Naive thymus-derived CD4-positive, alpha-beta T cell (primary cell): ENCODE measurements at regions not wholly inside any gene's neighbourhood (a gene's known extent, or its start where the extent isn't known, plus 50 kb on each side); places are given as distances from the start of the nearest gene placed in this dataset.

Source experiments
- ATAC-seq: fragments of 150-1000 bp; cut with Tn5 transposase; 2 replicates; pipeline ENCODE4 v1.10.0; 2021; ENCODE audit warnings: mild to moderate bottlenecking, moderate library complexity
- CTCF ChIA-PET: fragments of 350-600 bp; sonication (Branson Sonifier 250); formaldehyde crosslinking; loops from one replicate; lab custom pipeline; 2021; ENCODE audit warnings: antibody characterized with exemption; lab: Charles Lee
- POLR2A ChIA-PET: fragments of 350-600 bp; sonication (Branson Sonifier 250); formaldehyde crosslinking; loops from one replicate; lab custom pipeline; 2021; ENCODE audit warnings: antibody characterized with exemption, inconsistent platforms; lab: Charles Lee
- DNase-seq, 9 donors: peaks; one replicate each; pipeline versions ENCODE4 v3.0.0 to v3.0.0-alpha.2; 2020 to 2022; ENCODE audit warnings: mixed read lengths in 1 of 9
- H3K27ac ChIP-seq: one replicate; pipeline ENCODE4 v1.7.0; 2013; ENCODE audit warnings: mild to moderate bottlenecking, low read depth, low read length, moderate library complexity
- H3K27me3 ChIP-seq, 2 donors: one replicate each; pipeline ENCODE4 v1.7.0; 2013; ENCODE audit warnings: low read length in 2 of 2, mild to moderate bottlenecking in 2 of 2, moderate library complexity in 2 of 2; ENCODE audit not compliant: control insufficient read depth in 2 of 2, insufficient read depth in 2 of 2
- H3K36me3 ChIP-seq, 3 experiments: 1 replicate in 2 of 3; 2 replicates in 1 of 3; pipeline ENCODE4 v1.7.0; 2013; ENCODE audit warnings: low read length in 3 of 3, mild to moderate bottlenecking in 3 of 3, moderate library complexity in 1 of 3; ENCODE audit not compliant: insufficient read depth in 3 of 3, control insufficient read depth in 2 of 3
- H3K4me1 ChIP-seq, 2 donors: one replicate each; pipeline ENCODE4 v1.7.0; 2013; ENCODE audit warnings: low read length in 2 of 2, mild to moderate bottlenecking in 2 of 2, moderate library complexity in 1 of 2; ENCODE audit not compliant: control insufficient read depth in 2 of 2, insufficient read depth in 2 of 2
- H3K4me3 ChIP-seq: 2 replicates; pipeline ENCODE4 v1.7.0; 2013; ENCODE audit warnings: mild to moderate bottlenecking, low read length
- H3K9me3 ChIP-seq, 3 experiments: 1 replicate in 2 of 3; 2 replicates in 1 of 3; pipeline ENCODE4 v1.7.0; 2013; ENCODE audit warnings: low read length in 3 of 3; ENCODE audit not compliant: control insufficient read depth in 2 of 3
- H3K27ac Mint-ChIP-seq, 9 donors: one replicate each; pipeline ENCODE4 v1.8.0; 2020 to 2022; ENCODE audit warnings: mixed read lengths in 9 of 9, mild to moderate bottlenecking in 8 of 9, moderate library complexity in 5 of 9, inconsistent platforms in 2 of 9
- H3K27me3 Mint-ChIP-seq, 5 donors: one replicate each; pipeline ENCODE4 v1.8.0; 2021 to 2022; ENCODE audit warnings: mixed read lengths in 5 of 5, mild to moderate bottlenecking in 1 of 5
- H3K36me3 Mint-ChIP-seq, 5 donors: one replicate each; pipeline ENCODE4 v1.8.0; 2020 to 2022; ENCODE audit warnings: mixed read lengths in 5 of 5, mild to moderate bottlenecking in 3 of 5, inconsistent platforms in 1 of 5
- H3K4me1 Mint-ChIP-seq, 7 donors: one replicate each; pipeline ENCODE4 v1.8.0; 2020 to 2022; ENCODE audit warnings: mixed read lengths in 7 of 7, mild to moderate bottlenecking in 3 of 7, inconsistent platforms in 1 of 7
- H3K4me3 Mint-ChIP-seq, 10 donors: one replicate each; pipeline ENCODE4 v1.8.0; 2020 to 2022; ENCODE audit warnings: mild to moderate bottlenecking in 10 of 10, mixed read lengths in 10 of 10, moderate library complexity in 6 of 10, inconsistent platforms in 2 of 10
- H3K9me3 Mint-ChIP-seq, 11 donors: one replicate each; pipeline ENCODE4 v1.8.0; 2020 to 2022; ENCODE audit warnings: mixed read lengths in 11 of 11, mild to moderate bottlenecking in 4 of 11, inconsistent platforms in 1 of 11, moderate library complexity in 1 of 11
- intact Hi-C, 2 donors: fragments of 100-400 bp; cut with micrococcal nuclease; formaldehyde crosslinking; loops; one replicate each; pipeline ENCODE4 v1.15.1; 2023

DNA sequence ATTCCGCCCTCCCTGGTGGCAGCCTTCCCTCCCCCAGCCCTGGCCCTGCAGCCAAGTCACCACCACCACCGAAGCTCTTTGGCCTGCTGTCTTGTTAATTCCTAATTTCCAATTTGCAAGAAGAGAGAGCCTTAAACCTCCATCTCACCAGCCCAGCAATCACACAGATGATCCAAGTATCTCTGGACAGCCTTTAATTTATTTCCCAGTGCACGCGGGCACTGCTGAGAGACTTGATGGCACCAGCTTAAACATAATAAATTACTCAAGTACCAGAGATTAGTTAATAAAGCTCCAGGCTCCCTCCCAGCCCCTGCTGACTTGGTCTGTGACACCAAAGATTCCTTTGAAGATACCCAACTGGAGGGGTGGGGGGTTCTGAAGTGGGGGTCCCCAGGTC, 494.7 kb downstream of the BUD13 start:
- CTCF ChIA-PET: no interaction called here
- POLR2A ChIA-PET: no interaction called here
- no peak overlapping the region for H3K4me3 Mint-ChIP-seq

DNA sequence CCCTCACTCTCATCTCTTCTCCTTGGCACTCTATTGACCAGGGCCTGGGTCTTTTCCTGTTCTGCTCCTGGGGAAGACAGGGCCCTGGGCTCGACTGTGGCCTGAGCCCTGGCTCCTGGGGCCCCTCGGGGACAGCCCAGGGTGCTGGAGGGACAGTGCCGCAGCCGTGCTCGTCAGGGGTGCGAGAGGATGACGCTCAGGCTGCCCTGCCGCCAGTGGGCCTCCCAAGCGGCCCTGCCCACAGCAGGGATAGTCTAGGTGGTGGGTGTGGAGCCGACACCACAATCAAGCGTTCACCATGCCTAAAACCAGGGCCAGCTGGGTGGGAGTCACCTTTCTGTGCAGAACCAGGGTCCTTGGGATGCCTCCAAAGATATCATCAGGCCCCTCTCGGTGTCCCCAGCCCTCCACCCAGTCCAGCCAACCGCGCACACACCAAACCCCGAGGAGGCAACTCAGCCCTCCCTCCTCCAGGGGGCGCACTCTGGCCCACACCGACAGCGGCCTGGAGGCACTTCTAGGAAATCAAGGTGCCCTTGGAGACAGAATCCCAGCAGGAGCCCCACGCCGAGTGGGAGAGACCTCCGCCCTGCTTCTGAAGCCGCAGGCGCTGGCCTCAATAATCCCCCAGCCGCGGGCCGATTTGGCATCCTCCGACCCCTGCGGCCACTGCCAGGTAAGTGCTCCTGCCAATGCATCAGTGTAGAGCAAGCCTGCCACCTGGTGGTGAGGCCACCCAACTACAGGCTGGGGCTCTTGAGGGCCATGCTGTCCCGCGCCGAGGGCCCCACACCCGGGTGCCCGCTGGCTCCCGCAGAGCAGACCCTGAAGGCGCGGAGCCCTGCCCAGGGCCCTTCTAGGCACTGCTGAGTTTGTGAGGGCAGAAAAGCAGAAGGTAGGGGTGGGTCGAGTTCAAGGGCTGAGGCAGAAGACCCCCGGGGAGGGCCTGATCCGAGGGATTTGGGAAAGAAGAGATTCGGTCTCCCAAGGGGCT, 496.4 kb downstream of the BUD13 start:
- peak overlapping the region in 4 of 10 donors; percentile 8 to 30 (median 20) for H3K4me3 Mint-ChIP-seq
- CTCF ChIA-PET: interaction anchor here (0.6 kb wide), 1 partner anchor 227 kb away, joined by 6 read pairs; no protein-coding TSS in a partner anchor
- peaks cover 0 to 3% (median 0%) of the 10 kb centered on the region in 7 donors for H3K4me1 Mint-ChIP-seq
- DNase-seq (peak; percentile 33 to 78 (median 51)), ATAC-seq (peak; percentile 68)
- Histone ChIP-seq H3K4me3 (no peak overlapping the region), H3K27me3 (no peaks in the 10 kb centered on the region), H3K9me3 (no peaks in the 10 kb centered on the region), H3K27ac (no peak overlapping the region), H3K36me3 (no peaks in the 10 kb centered on the region), H3K4me1 (no peaks in the 10 kb centered on the region)
- H3K36me3 Mint-ChIP-seq: no peaks in the 10 kb centered on the region
- H3K27me3 Mint-ChIP-seq: peaks cover 0 to 26% (median 15%) of the 10 kb centered on the region in 5 donors
- POLR2A ChIA-PET: no interaction called here
- no peak overlapping the region for H3K27ac Mint-ChIP-seq
- intact Hi-C loops: loop anchor here in 1 of 2 donors (1.0 kb wide), 1 partner anchor 952 kb away; no protein-coding TSS in a partner anchor
- peaks cover 0 to 2% (median 0%) of the 10 kb centered on the region in 11 donors for H3K9me3 Mint-ChIP-seq

More for the DNA sequence above, 494.7 kb downstream of the BUD13 start:
- Mint-ChIP-seq H3K4me1 (peaks cover 0 to 3% (median 0%) of the 10 kb centered on the region in 7 donors), H3K27me3 (peaks cover 0 to 26% (median 15%) of the 10 kb centered on the region in 5 donors), H3K36me3 (no peaks in the 10 kb centered on the region), H3K27ac (no peak overlapping the region), H3K9me3 (peaks cover 0 to 2% (median 0%) of the 10 kb centered on the region in 11 donors)
- Histone ChIP-seq H3K27me3 (no peaks in the 10 kb centered on the region), H3K27ac (no peak overlapping the region), H3K4me1 (no peaks in the 10 kb centered on the region), H3K36me3 (no peaks in the 10 kb centered on the region), H3K9me3 (no peaks in the 10 kb centered on the region), H3K4me3 (no peak overlapping the region)
- ATAC-seq (no peak), DNase-seq (no peak)
- intact Hi-C loops: no loop called here

DNA sequence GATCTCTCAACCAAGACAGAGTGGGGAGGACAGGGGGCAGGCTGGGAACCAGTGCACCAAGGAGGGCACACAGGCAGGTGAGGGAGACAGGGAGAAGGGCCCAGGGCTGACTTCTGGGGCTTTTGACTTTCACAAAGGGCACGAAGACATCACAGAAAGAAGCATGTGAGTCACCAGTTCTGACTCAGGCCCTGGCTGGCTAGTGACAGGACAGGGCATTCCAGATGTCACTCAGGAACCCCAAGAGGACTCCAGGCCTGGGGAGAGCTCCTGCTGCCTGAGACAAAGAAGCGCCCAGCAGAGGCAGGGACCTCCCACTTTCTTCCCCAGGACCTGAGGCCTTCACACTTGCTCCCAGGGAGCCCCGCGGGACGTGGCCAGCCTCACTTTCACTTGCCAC, 497.2 kb downstream of the BUD13 start:
- H3K4me1 Mint-ChIP-seq: peaks cover 0 to 3% (median 0%) of the 10 kb centered on the region in 7 donors
- H3K4me3 ChIP-seq: no peak overlapping the region
- H3K4me3 Mint-ChIP-seq: no peak overlapping the region
- DNase-seq (no peak), ATAC-seq (no peak)
- H3K9me3 Mint-ChIP-seq: peaks cover 0 to 2% (median 0%) of the 10 kb centered on the region in 11 donors
- no peaks in the 10 kb centered on the region for H3K36me3 ChIP-seq
- H3K36me3 Mint-ChIP-seq: no peaks in the 10 kb centered on the region
- H3K9me3 ChIP-seq: no peaks in the 10 kb centered on the region
- H3K4me1 ChIP-seq: no peaks in the 10 kb centered on the region
- POLR2A ChIA-PET: no interaction called here
- H3K27me3 ChIP-seq: no peaks in the 10 kb centered on the region
- H3K27ac ChIP-seq: no peak overlapping the region
- CTCF ChIA-PET: no interaction called here
- no peak overlapping the region for H3K27ac Mint-ChIP-seq
- peaks cover 0 to 25% (median 15%) of the 10 kb centered on the region in 5 donors for H3K27me3 Mint-ChIP-seq
- intact Hi-C loops: loop anchor here in 1 of 2 donors (1.0 kb wide), 1 partner anchor 951 kb away; no protein-coding TSS in a partner anchor

DNA sequence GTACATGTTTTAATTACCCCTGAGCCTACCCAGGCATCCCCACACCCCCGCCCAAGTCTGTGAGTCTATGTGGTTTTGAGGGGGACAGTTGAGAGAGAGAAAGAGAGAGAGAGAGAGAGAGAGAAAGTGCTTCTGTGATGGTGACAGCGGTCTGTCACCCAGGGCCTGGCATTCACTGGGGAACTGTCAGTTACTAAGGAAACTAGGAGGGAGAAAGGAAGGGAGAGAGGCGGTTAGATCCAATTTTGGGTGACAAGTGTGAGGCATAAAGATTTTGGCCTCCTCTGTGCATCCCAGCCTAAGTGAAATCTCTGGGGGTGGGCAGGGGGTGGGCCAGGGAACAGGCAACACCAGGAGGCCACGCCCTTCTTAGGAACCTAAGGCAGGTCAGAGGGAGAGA, 498.3 kb downstream of the BUD13 start:
- H3K4me3 Mint-ChIP-seq: no peak overlapping the region
- H3K4me1 ChIP-seq: no peaks in the 10 kb centered on the region
- DNase-seq (no peak), ATAC-seq (no peak)
- no peaks in the 10 kb centered on the region for H3K36me3 ChIP-seq
- H3K4me3 ChIP-seq: no peak overlapping the region
- H3K27me3 Mint-ChIP-seq: peaks cover 0 to 21% (median 12%) of the 10 kb centered on the region in 5 donors
- no peak overlapping the region for H3K27ac Mint-ChIP-seq
- H3K27ac ChIP-seq: no peak overlapping the region
- intact Hi-C loops: no loop called here
- ChIA-PET POLR2A (no interaction called here), CTCF (no interaction called here)
- H3K4me1 Mint-ChIP-seq: peaks cover 0 to 3% (median 0%) of the 10 kb centered on the region in 7 donors
- H3K9me3 Mint-ChIP-seq: peaks cover 0 to 2% (median 0%) of the 10 kb centered on the region in 11 donors
- H3K36me3 Mint-ChIP-seq: no peaks in the 10 kb centered on the region
- no peaks in the 10 kb centered on the region for H3K27me3 ChIP-seq
- no peaks in the 10 kb centered on the region for H3K9me3 ChIP-seq

DNA sequence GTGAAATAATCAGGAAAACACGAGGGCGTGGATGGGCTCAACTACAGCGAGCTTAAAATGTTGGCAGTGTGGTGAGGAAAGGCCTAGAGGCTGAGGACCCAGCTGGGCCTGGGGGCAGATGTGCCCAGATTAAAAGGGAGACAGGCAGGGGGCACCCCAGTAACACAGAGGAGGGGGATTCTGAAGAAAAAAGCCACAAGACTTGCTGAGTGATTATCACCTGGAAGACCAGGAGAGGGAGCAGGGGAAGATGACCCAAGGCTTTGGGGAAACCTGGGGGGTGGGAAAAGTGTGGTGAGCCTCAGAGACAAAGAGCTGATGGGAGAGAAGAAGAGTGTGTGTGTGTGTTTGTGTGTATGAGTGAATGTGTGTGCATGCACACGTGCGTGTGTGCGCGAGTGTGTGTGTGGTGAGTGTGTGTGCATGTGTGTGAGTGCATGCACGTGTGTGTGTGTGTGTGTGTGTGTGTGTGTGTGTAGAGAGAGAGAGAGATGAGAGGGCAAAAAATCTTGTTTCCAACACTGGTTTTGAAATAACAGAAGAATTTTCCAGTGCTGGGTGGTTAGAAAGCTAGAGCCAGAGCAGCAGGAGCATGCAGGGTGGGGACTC, 500.5 kb downstream of the BUD13 start:
- DNase-seq: no peak
- Histone ChIP-seq H3K4me3 (no peak overlapping the region), H3K4me1 (no peaks in the 10 kb centered on the region), H3K36me3 (no peaks in the 10 kb centered on the region), H3K9me3 (no peaks in the 10 kb centered on the region), H3K27ac (no peak overlapping the region), H3K27me3 (no peaks in the 10 kb centered on the region)
- ChIA-PET POLR2A (no interaction called here), CTCF (no interaction called here)
- intact Hi-C loops: no loop called here
- ATAC-seq: no peak
- peaks cover 0 to 19% (median 4%) of the 10 kb centered on the region in 5 donors for H3K27me3 Mint-ChIP-seq
- H3K4me1 Mint-ChIP-seq: peaks cover 0 to 3% (median 0%) of the 10 kb centered on the region in 7 donors
- no peak overlapping the region for H3K27ac Mint-ChIP-seq
- H3K36me3 Mint-ChIP-seq: no peaks in the 10 kb centered on the region
- H3K9me3 Mint-ChIP-seq: peaks cover 0 to 2% (median 0%) of the 10 kb centered on the region in 11 donors
- H3K4me3 Mint-ChIP-seq: no peak overlapping the region

DNA sequence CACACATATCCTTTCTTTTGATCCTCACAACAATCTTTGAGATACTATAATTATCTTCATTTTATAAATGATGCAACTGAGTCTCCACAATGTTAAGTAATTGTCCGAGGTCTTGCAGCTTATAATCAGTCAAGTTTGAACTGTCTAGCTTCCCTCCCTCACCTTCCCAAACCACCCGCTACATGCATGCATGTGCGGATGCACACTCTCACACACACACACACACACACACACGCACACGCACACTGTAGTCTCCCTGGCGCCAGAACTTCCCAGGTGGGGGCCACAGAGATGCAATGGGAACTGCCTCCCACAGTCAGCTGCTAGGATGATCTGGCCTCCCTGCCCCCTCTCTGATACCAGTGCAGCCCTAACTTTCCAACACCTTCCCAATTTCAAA, 501.3 kb downstream of the BUD13 start:
- peaks cover 0 to 17% (median 4%) of the 10 kb centered on the region in 5 donors for H3K27me3 Mint-ChIP-seq
- H3K27ac Mint-ChIP-seq: no peak overlapping the region
- H3K36me3 Mint-ChIP-seq: no peaks in the 10 kb centered on the region
- H3K4me1 ChIP-seq: no peaks in the 10 kb centered on the region
- ChIA-PET CTCF (no interaction called here), POLR2A (no interaction called here)
- ATAC-seq (no peak), DNase-seq (no peak)
- no peaks in the 10 kb centered on the region for H3K9me3 ChIP-seq
- no peak overlapping the region for H3K4me3 ChIP-seq
- peaks cover 0 to 2% (median 0%) of the 10 kb centered on the region in 11 donors for H3K9me3 Mint-ChIP-seq
- H3K27ac ChIP-seq: no peak overlapping the region
- intact Hi-C loops: no loop called here
- H3K4me1 Mint-ChIP-seq: peaks cover 0 to 3% (median 0%) of the 10 kb centered on the region in 7 donors
- H3K4me3 Mint-ChIP-seq: no peak overlapping the region
- no peaks in the 10 kb centered on the region for H3K27me3 ChIP-seq
- H3K36me3 ChIP-seq: no peaks in the 10 kb centered on the region
